HUES48 (cell line): ENCODE measurements at regions not wholly inside any gene's neighbourhood (a gene's known extent, or its start where the extent isn't known, plus 50 kb on each side); places are given as distances from the start of the nearest gene placed in this dataset.

Experiments
- H3K27ac ChIP-seq: one replicate; pipeline ENCODE4 v1.7.0; 2013; ENCODE audit warnings: low read depth, low read length, inconsistent platforms
- H3K27me3 ChIP-seq: 2 replicates; pipeline ENCODE4 v1.6.1; 2013; ENCODE audit warnings: mild to moderate bottlenecking, low read length; ENCODE audit not compliant: control insufficient read depth, insufficient read depth
- H3K36me3 ChIP-seq: 2 replicates; pipeline ENCODE4 v1.6.1; 2013; ENCODE audit warnings: low read length; ENCODE audit not compliant: control insufficient read depth, insufficient read depth
- H3K4me1 ChIP-seq: 2 replicates; pipeline ENCODE4 v1.6.1; 2013; ENCODE audit warnings: mild to moderate bottlenecking, low read length; ENCODE audit not compliant: control insufficient read depth, insufficient read depth
- H3K4me3 ChIP-seq: 2 replicates; pipeline ENCODE4 v1.5.1; 2013; ENCODE audit warnings: mild to moderate bottlenecking, low read depth, low read length
- H3K9ac ChIP-seq: 2 replicates; pipeline ENCODE4 v1.6.1; 2013; ENCODE audit warnings: mild to moderate bottlenecking, low read depth, low read length, moderate library complexity
- H3K9me3 ChIP-seq: 2 replicates; pipeline ENCODE4 v1.6.1; 2013; ENCODE audit warnings: low read length; ENCODE audit not compliant: control insufficient read depth, insufficient read depth

DNA sequence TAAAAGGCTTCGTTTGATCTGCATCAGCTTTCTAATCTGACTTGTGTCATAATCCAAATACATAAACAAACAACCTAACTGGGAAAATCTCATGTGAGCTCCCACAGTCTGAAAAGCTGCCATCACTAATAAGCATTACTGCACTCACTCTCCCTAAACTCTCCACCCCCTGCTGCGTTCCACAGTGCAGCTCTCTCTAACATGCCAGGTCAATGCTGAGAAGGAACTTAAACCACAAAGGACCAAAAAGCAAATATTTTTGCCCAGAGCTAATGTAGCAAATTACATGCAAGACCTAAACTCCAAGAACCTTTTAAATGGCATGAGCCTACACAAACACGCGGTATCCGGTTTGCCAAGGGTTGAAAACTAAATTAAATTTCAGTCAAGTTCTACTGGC, 542.3 kb upstream of the JARID2 start:
- Histone ChIP-seq H3K9me3 (no peaks in the 10 kb centered on the region), H3K4me1 (no peaks in the 10 kb centered on the region), H3K4me3 (no peak overlapping the region), H3K27me3 (no peaks in the 10 kb centered on the region), H3K36me3 (no peaks in the 10 kb centered on the region), H3K9ac (no peak overlapping the region), H3K27ac (no peak overlapping the region)

GRCh38 chr6:14704383-14705271, 541.2 kb upstream of the JARID2 start:
- no peaks in the 10 kb centered on the region for H3K27me3 ChIP-seq
- H3K9ac ChIP-seq: no peak overlapping the region
- no peaks in the 10 kb centered on the region for H3K9me3 ChIP-seq
- H3K4me1 ChIP-seq: no peaks in the 10 kb centered on the region
- no peaks in the 10 kb centered on the region for H3K36me3 ChIP-seq
- H3K27ac ChIP-seq: no peak overlapping the region
- no peak overlapping the region for H3K4me3 ChIP-seq

GRCh38 chr6:14705841-14706377, 540.0 kb upstream of the JARID2 start:
- no peak overlapping the region for H3K9ac ChIP-seq
- no peak overlapping the region for H3K4me3 ChIP-seq
- no peak overlapping the region for H3K27ac ChIP-seq
- no peaks in the 10 kb centered on the region for H3K36me3 ChIP-seq
- no peaks in the 10 kb centered on the region for H3K9me3 ChIP-seq
- no peaks in the 10 kb centered on the region for H3K4me1 ChIP-seq
- H3K27me3 ChIP-seq: no peaks in the 10 kb centered on the region

GRCh38 chr6:14706378-14706929, 539.4 kb upstream of the JARID2 start:
- H3K36me3 ChIP-seq: no peaks in the 10 kb centered on the region
- no peak overlapping the region for H3K4me3 ChIP-seq
- H3K4me1 ChIP-seq: no peaks in the 10 kb centered on the region
- no peaks in the 10 kb centered on the region for H3K27me3 ChIP-seq
- H3K9me3 ChIP-seq: no peaks in the 10 kb centered on the region
- H3K9ac ChIP-seq: no peak overlapping the region
- no peak overlapping the region for H3K27ac ChIP-seq

DNA sequence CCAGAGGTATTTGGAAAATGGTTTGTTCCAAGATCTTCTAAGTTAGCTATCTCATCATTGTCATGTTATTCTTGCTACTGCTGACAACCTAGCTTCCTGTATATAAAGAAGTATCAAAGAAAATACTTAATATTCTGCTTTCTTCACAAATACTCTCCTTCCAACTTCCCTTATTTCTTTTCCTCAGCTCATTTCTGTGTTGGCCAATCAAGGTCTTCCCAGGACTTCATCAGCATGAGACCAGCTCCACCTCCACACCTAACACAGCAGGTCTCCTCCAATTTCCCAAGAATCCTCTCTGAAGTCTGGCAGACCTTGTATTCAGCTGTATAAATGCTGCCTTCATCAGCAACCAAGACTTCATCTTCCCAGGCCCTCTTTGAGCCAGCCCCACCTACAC, 538.6 kb upstream of the JARID2 start:
- no peaks in the 10 kb centered on the region for H3K9me3 ChIP-seq
- H3K36me3 ChIP-seq: no peaks in the 10 kb centered on the region
- H3K4me3 ChIP-seq: no peak overlapping the region
- no peak overlapping the region for H3K27ac ChIP-seq
- H3K4me1 ChIP-seq: no peaks in the 10 kb centered on the region
- H3K9ac ChIP-seq: no peak overlapping the region
- H3K27me3 ChIP-seq: no peaks in the 10 kb centered on the region

DNA sequence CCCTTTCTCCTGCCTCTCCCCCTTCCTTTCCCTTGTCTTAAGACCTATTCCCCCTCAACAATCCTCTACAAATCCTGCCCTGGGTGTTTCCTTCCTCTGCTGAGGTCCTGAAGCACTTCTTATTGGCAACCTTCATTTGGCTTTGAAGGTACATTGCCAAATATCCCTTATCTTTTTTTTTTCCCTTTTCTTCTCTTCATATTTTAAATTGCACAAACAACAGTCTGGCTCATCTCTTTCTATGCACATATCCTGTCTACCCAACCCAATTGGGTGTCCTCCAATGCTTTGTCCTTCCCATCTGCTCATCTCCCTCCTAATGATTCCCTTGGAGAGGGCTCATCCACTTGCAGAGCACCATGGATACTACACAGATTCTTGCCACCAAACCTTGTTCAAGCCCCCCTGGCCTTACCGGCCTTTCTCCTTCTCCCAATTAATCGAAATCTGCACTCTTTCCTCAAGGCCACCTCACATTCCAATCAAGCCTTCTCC, 537.9 kb upstream of the JARID2 start:
- no peak overlapping the region for H3K9ac ChIP-seq
- H3K27me3 ChIP-seq: no peaks in the 10 kb centered on the region
- no peak overlapping the region for H3K4me3 ChIP-seq
- H3K27ac ChIP-seq: no peak overlapping the region
- H3K36me3 ChIP-seq: no peaks in the 10 kb centered on the region
- no peaks in the 10 kb centered on the region for H3K4me1 ChIP-seq
- H3K9me3 ChIP-seq: no peaks in the 10 kb centered on the region

- H3K36me3 ChIP-seq: no peaks in the 10 kb centered on the region
- no peaks in the 10 kb centered on the region for H3K4me1 ChIP-seq
- H3K9me3 ChIP-seq: no peaks in the 10 kb centered on the region
- H3K27ac ChIP-seq: no peak overlapping the region
- no peak overlapping the region for H3K4me3 ChIP-seq
- no peaks in the 10 kb centered on the region for H3K27me3 ChIP-seq
- H3K9ac ChIP-seq: no peak overlapping the region
Measured at GRCh38 chr6:14709066-14709670, 536.7 kb upstream of the JARID2 start.

- H3K27me3 ChIP-seq: no peaks in the 10 kb centered on the region
- H3K4me3 ChIP-seq: no peak overlapping the region
- H3K4me1 ChIP-seq: no peaks in the 10 kb centered on the region
- no peaks in the 10 kb centered on the region for H3K9me3 ChIP-seq
- H3K9ac ChIP-seq: no peak overlapping the region
- no peak overlapping the region for H3K27ac ChIP-seq
- H3K36me3 ChIP-seq: no peaks in the 10 kb centered on the region
Measured at GRCh38 chr6:14709900-14710299, 536.0 kb upstream of the JARID2 start.

- Histone ChIP-seq H3K4me1 (peaks cover 3% of the 10 kb centered on the region; the same call in 1 of the 2 replicates), H3K27me3 (no peaks in the 10 kb centered on the region), H3K9me3 (no peaks in the 10 kb centered on the region), H3K27ac (no peak overlapping the region), H3K36me3 (no peaks in the 10 kb centered on the region), H3K4me3 (no peak overlapping the region), H3K9ac (no peak overlapping the region)
Measured at GRCh38 chr6:14710421-14710820, 535.4 kb upstream of the JARID2 start.

DNA sequence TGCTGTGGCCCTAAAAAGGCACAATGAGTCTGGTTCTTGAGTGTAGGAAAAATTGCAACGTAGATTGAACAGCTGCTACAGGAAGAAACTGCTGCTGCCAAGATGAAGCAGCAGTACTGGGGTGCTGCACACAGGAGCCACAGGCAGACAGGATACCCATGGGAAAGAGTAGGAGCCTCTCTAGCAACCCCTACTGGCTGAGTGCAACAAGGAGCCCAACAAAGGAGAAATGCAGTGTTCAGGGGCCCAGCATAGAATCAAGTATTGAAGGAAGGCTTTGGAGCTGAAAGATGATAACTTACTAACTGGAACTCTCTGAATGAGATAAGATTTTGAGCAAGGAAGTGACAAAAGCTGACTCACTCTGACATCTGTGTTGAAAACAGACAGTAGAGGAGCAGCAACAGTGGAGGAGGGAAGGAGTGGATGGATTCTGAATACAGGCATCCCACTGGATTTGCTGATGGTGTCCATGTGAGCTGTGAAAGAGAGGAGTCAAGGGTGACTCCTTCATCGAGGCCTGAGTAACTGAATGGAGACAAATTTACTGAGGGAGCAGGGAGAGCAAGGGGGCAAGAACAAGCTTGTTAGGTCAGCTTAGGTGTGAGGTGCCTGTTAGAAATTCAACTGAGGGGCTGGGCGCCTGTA, 534.7 kb upstream of the JARID2 start:
- Histone ChIP-seq H3K27me3 (no peaks in the 10 kb centered on the region), H3K4me3 (no peak overlapping the region), H3K9me3 (no peaks in the 10 kb centered on the region), H3K27ac (no peak overlapping the region), H3K36me3 (no peaks in the 10 kb centered on the region), H3K4me1 (peaks cover 8% of the 10 kb centered on the region; the same call in 1 of the 2 replicates), H3K9ac (no peak overlapping the region)
